ENCODE measurements at regions not wholly inside any gene's neighbourhood (a gene's known extent, or its start where the extent isn't known, plus 50 kb on each side); places are given as distances from the start of the nearest gene placed in this dataset.

GRCh38 chr16:5838071-5838470 is 740.5 kb upstream of the EEF2KMT start:
- TF ChIP-seq CTCF (IDR thresholded peaks at IDR 0.05), result no peak
- TF ChIP-seq POLR2AphosphoS5 (IDR thresholded peaks at IDR 0.05; ENCODE audit: insufficient read depth in 1 of 2, low read depth in 1 of 2), result no peak
- no peak for TF ChIP-seq POLR2A (IDR thresholded peaks at IDR 0.05)

Data from vagina (tissue), 2 donors.